HCT116 (cell line): ENCODE measurements at regions not wholly inside any gene's neighbourhood (a gene's known extent, or its start where the extent isn't known, plus 50 kb on each side); places are given as distances from the start of the nearest gene placed in this dataset.

ENCODE experiments used
- ATAC-seq: fragments of 200-7000 bp; cut with Tn5 transposase; 2 replicates; pipeline ENCODE4 v1.9.1; 2020; ENCODE audit warnings: mild to moderate bottlenecking, moderate library complexity
- BruUV-seq: library from RNA; stranded (reverse); fragments of 400-500 nt; replicated peaks from 2 replicates; lab custom pipeline; 2021; lab: Mats Ljungman, UMichigan
- CTCF ChIA-PET: fragments of 300-600 bp; sonication (Branson Sonifier 250); formaldehyde crosslinking; loops from one replicate; lab custom pipeline; 2021; ENCODE audit warnings: antibody characterized with exemption; lab: Charles Lee
- POLR2A ChIA-PET: fragments of 300-600, 350-600 bp; sonication (Branson Sonifier 250); formaldehyde crosslinking; loops from one replicate; lab custom pipeline; 2021; ENCODE audit warnings: antibody characterized with exemption; lab: Charles Lee
- RAD21 ChIA-PET, 2 experiments: fragments of 300-600 bp; sonication (Branson Sonifier 250); formaldehyde crosslinking; loops; one replicate each; lab custom pipeline; 2023; ENCODE audit warnings: low total read pairs in 2 of 2; ENCODE audit not compliant: uncharacterized antibody in 2 of 2, unreplicated experiment in 2 of 2, low non-redundant PET in 1 of 2; lab: Charles Lee
- DNase-seq: peaks from one replicate; pipeline ENCODE4 v3.0.0-alpha.2; 2010; ENCODE audit warnings: low read depth, low spot score
- H2AFZ ChIP-seq: fragments of 200-600 bp; shearing (Covaris generic), sonication (generic); 2 replicates; pipeline ENCODE4 v1.6.1; 2017; ENCODE audit warnings: low read depth, mixed run types, mixed read lengths, antibody characterized with exemption, low read length; ENCODE audit not compliant: poor library complexity, severe bottlenecking
- H3K27ac ChIP-seq: 2 replicates; pipeline ENCODE4 v1.5.1; 2012; ENCODE audit warnings: low read depth, low read length
- H3K27me3 ChIP-seq: fragments of 200-600 bp; sonication (generic); 2 replicates; pipeline ENCODE4 v1.6.1; 2016; ENCODE audit warnings: mixed run types, low read length, mixed read lengths; ENCODE audit not compliant: insufficient read depth
- H3K36me3 ChIP-seq, 2 experiments: fragments of 200-500 bp in 1 of 2; fragments of 200-600 bp in 1 of 2; sonication (Bioruptor generic) in 1 of 2; sonication (generic) in 1 of 2; 2 replicates each; pipeline versions ENCODE4 v1.5.1 to v1.6.1; 2014 to 2016; ENCODE audit warnings: low read length in 2 of 2, inconsistent platforms in 1 of 2, mixed read lengths in 1 of 2, mixed run types in 1 of 2; ENCODE audit not compliant: insufficient read depth in 2 of 2, control insufficient read depth in 1 of 2
- H3K4me1 ChIP-seq, 2 experiments: fragments of 200-600 bp in 1 of 2; sonication (generic) in 1 of 2; 2 replicates each; pipeline versions ENCODE4 v1.5.1 to v1.6.1; 2012 to 2017; ENCODE audit warnings: low read length in 2 of 2, inconsistent platforms in 1 of 2, mild to moderate bottlenecking in 1 of 2, mixed read lengths in 1 of 2, mixed run types in 1 of 2, moderate library complexity in 1 of 2; ENCODE audit not compliant: insufficient read depth in 2 of 2, control insufficient read depth in 1 of 2
- H3K4me2 ChIP-seq: fragments of 200-600 bp; sonication (generic); 2 replicates; pipeline ENCODE4 v1.6.1; 2017; ENCODE audit warnings: mixed run types, low read length, mixed read lengths
- H3K4me3 ChIP-seq, 2 experiments: fragments of 200-600 bp in 1 of 2; sonication (generic) in 1 of 2; replicated peaks in 1 of 2; 2 replicates each; pipeline ENCODE4 v1.5.1; 2011 to 2016; ENCODE audit warnings: low read length in 2 of 2, control low read depth in 1 of 2, low read depth in 1 of 2, mild to moderate bottlenecking in 1 of 2, mixed read lengths in 1 of 2, mixed run types in 1 of 2
- H3K79me2 ChIP-seq: fragments of 200-600 bp; sonication (generic); 2 replicates; pipeline ENCODE4 v1.6.1; 2017; ENCODE audit warnings: mild to moderate bottlenecking, mixed run types, low read length, moderate library complexity, mixed read lengths; ENCODE audit not compliant: insufficient read depth
- H3K9ac ChIP-seq: fragments of 200-600 bp; sonication (generic); 2 replicates; pipeline ENCODE4 v1.6.1; 2016; ENCODE audit warnings: low read length, mixed read lengths
- H3K9me2 ChIP-seq: fragments of 200-600 bp; sonication (generic), shearing (Covaris generic); 2 replicates; pipeline ENCODE4 v1.6.1; 2017; ENCODE audit warnings: mixed run types, mild to moderate bottlenecking, moderate library complexity; ENCODE audit not compliant: insufficient read depth
- H3K9me3 ChIP-seq, 2 experiments: fragments of 200-500 bp in 1 of 2; fragments of 200-600 bp in 1 of 2; sonication (Bioruptor generic) in 1 of 2; sonication (generic) in 1 of 2; 2 replicates each; pipeline ENCODE4 v1.6.1; 2014 to 2017; ENCODE audit warnings: low read length in 2 of 2, mixed read lengths in 2 of 2, inconsistent platforms in 1 of 2, low read depth in 1 of 2, mild to moderate bottlenecking in 1 of 2, mixed run types in 1 of 2, moderate library complexity in 1 of 2; ENCODE audit not compliant: control insufficient read depth in 1 of 2, insufficient read depth in 1 of 2
- H4K20me1 ChIP-seq: fragments of 200-600 bp; sonication (generic), shearing (Covaris generic); 2 replicates; pipeline ENCODE4 v1.6.1; 2017; ENCODE audit warnings: mixed run types, mild to moderate bottlenecking, moderate library complexity; ENCODE audit not compliant: insufficient read depth
- CBX3 ChIP-seq: IDR thresholded peaks from 2 replicates; pipeline ENCODE4 v1.6.1; 2012; ENCODE audit warnings: low read depth
- CEBPB ChIP-seq: IDR thresholded peaks from 2 replicates; pipeline ENCODE4 v1.6.1; 2012; ENCODE audit warnings: low read depth
- EGR1 ChIP-seq: IDR thresholded peaks from 2 replicates; pipeline ENCODE4 v1.6.1; 2012; ENCODE audit warnings: low read depth
- ELF1 ChIP-seq: IDR thresholded peaks from 2 replicates; pipeline ENCODE4 v1.6.1; 2012; ENCODE audit warnings: low read depth, borderline replicate concordance
- EZH2 ChIP-seq: fragments of 200-600 bp; sonication (generic); IDR thresholded peaks from 2 replicates; pipeline ENCODE4 v1.6.1; 2017; ENCODE audit warnings: antibody characterized with exemption, mixed run types
- FOSL1 ChIP-seq: IDR thresholded peaks from 2 replicates; pipeline ENCODE4 v1.6.1; 2012; ENCODE audit warnings: low read depth
- JUND ChIP-seq: IDR thresholded peaks from 2 replicates; pipeline ENCODE4 v1.6.1; 2012
- MAX ChIP-seq: IDR thresholded peaks from 2 replicates; pipeline ENCODE4 v1.6.1; 2012
- POLR2A ChIP-seq: IDR thresholded peaks from 2 replicates; pipeline ENCODE4 v1.7.0; 2011; ENCODE audit warnings: borderline replicate concordance; ENCODE audit not compliant: insufficient read depth, insufficient read length; ENCODE audit errors: extremely low read depth
- POLR2AphosphoS5 ChIP-seq: IDR thresholded peaks from 2 replicates; pipeline ENCODE4 v1.6.1; 2011; ENCODE audit warnings: mild to moderate bottlenecking, low read depth, low read length, moderate library complexity
- RAD21 ChIP-seq: IDR thresholded peaks from 2 replicates; pipeline ENCODE4 v1.6.1; 2012; ENCODE audit warnings: low read depth, mild to moderate bottlenecking
- SIN3A ChIP-seq: IDR thresholded peaks from 2 replicates; pipeline ENCODE4 v1.6.1; 2012; ENCODE audit warnings: low read depth
- SP1 ChIP-seq: IDR thresholded peaks from 2 replicates; pipeline ENCODE4 v1.6.1; 2012; ENCODE audit warnings: low read depth
- SRF ChIP-seq: IDR thresholded peaks from 2 replicates; pipeline ENCODE4 v1.6.1; 2012; ENCODE audit warnings: low read depth
- TCF7L2 ChIP-seq: IDR thresholded peaks from 2 replicates; pipeline ENCODE4 v1.7.0; 2011; ENCODE audit warnings: borderline replicate concordance, inconsistent platforms; ENCODE audit not compliant: insufficient read depth, insufficient read length; ENCODE audit errors: extremely low read depth
- YY1 ChIP-seq: IDR thresholded peaks from 2 replicates; pipeline ENCODE4 v1.6.1; 2011; ENCODE audit warnings: low read length, low read depth, moderate library complexity, mild to moderate bottlenecking; ENCODE audit not compliant: insufficient replicate concordance; ENCODE audit errors: extremely low read depth
- ZBTB33 ChIP-seq: IDR thresholded peaks from 2 replicates; pipeline ENCODE4 v1.6.1; 2011; ENCODE audit warnings: mild to moderate bottlenecking, low read length, moderate library complexity; ENCODE audit not compliant: insufficient replicate concordance; ENCODE audit errors: extremely low read depth
- ZFX ChIP-seq: fragments of 450-650 bp; IDR thresholded peaks from 2 replicates; pipeline ENCODE4 v1.6.1; 2017
- ZNF274 ChIP-seq: fragments of 200-500 bp; sonication (Bioruptor generic); IDR thresholded peaks from 2 replicates; pipeline ENCODE4 v1.6.1; 2014; ENCODE audit warnings: mild to moderate bottlenecking, low read depth, low read length, inconsistent platforms
- intact Hi-C: fragments of 100-400 bp; cut with micrococcal nuclease; formaldehyde crosslinking; loops from 2 replicates; pipeline ENCODE4 v1.10.0; 2022
- TF ChIP-seq, protein P1 (sequence below), 3 experiments: fragments of 200-600 bp in 1 of 3; sonication (generic) in 1 of 3; IDR thresholded peaks in 2 of 3; conservative IDR thresholded peaks in 1 of 3; 2 replicates each; pipeline ENCODE4 v1.5.1; 2012 to 2017; ENCODE audit warnings: low read depth in 2 of 3, low read length in 2 of 3, antibody characterized with exemption in 1 of 3, borderline replicate concordance in 1 of 3, control low read depth in 1 of 3, mild to moderate bottlenecking in 1 of 3, mixed read lengths in 1 of 3, mixed run types in 1 of 3, moderate library complexity in 1 of 3; ENCODE audit not compliant: insufficient read depth in 1 of 3

DNA sequence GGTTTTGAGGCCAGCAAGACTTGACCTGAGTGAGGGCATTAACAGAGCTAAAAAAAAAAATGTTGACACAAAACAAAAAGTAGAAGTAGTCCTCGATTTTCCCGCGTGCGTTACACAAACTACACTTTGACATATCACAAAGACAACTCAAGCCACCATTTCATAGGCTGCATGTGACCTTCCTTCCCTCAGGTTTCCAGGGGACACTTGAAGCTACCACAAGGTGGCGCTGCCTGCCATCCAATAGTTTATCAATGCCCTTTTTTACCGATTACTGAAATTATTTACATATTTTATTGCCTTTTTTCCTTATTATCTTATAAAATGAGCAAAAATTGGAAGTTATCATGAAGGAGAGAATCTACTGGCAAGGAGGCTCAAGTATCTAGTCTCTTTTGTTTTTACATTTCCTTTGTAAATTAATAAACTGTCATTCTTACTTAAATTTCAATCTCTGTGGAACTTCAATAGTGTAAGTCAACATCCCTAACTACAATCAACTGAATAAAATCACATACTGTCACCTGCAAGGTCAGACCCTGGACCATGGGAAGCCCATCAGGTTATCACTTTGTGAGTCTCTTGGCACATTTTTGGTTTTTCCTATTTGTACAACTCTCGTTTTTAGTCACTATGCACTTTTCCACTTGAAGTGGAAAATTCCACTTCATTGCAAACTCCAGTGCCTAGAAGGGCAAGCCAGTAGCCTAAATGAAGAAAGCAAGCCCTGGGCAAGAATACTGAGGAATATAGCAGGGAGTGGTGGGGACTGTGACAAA lies 84.6 kb upstream of the CPSF6 start:
- ATAC-seq, result peak; percentile 58
- intact Hi-C loops, result loop anchor here (5.0 to 10.0 kb wide), 5 partner anchors 130 to 932 kb away; partner anchors contain the start of gene YEATS4
- no peak overlapping the region for H3K9ac ChIP-seq
- TF ChIP-seq JUND (no peak), ZFX (no peak), TCF7L2 (no peak), ZNF274 (no peak), YY1 (peak; percentile 61), SP1 (no peak), FOSL1 (no peak), CBX3 (0 out of 2 replicates have a peak, but pooled peaks have one; percentile 25), SIN3A (no peak), MAX (peak; percentile 55; the same call in 1 of the 2 replicates), CEBPB (no peak), POLR2A (no peak), ZBTB33 (no peak), POLR2AphosphoS5 (no peak), ELF1 (no peak), RAD21 (peak; percentile 87), EZH2 (no peak), EGR1 (no peak), SRF (no peak)
- TF ChIP-seq, protein P1, sequence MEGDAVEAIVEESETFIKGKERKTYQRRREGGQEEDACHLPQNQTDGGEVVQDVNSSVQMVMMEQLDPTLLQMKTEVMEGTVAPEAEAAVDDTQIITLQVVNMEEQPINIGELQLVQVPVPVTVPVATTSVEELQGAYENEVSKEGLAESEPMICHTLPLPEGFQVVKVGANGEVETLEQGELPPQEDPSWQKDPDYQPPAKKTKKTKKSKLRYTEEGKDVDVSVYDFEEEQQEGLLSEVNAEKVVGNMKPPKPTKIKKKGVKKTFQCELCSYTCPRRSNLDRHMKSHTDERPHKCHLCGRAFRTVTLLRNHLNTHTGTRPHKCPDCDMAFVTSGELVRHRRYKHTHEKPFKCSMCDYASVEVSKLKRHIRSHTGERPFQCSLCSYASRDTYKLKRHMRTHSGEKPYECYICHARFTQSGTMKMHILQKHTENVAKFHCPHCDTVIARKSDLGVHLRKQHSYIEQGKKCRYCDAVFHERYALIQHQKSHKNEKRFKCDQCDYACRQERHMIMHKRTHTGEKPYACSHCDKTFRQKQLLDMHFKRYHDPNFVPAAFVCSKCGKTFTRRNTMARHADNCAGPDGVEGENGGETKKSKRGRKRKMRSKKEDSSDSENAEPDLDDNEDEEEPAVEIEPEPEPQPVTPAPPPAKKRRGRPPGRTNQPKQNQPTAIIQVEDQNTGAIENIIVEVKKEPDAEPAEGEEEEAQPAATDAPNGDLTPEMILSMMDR (IDR thresholded peaks at IDR 0.05 in 2 of 3, conservative IDR thresholded peaks at IDR 0.05 in 1 of 3; ENCODE audit: borderline replicate concordance in 1 of 3, insufficient read depth in 1 of 3, low read depth in 2 of 3, low read length in 2 of 3), result peak; percentile 77 to 95 (median 88); a peak in 5 of 6 replicates

More for the DNA sequence above, 84.6 kb upstream of the CPSF6 start:
- CTCF ChIA-PET, result interaction anchor here (0.7 to 1.0 kb wide), 6 partner anchors 8 to 202 kb away, joined by 3 read pairs; no protein-coding TSS in a partner anchor
- RAD21 ChIA-PET, result no interaction called here
- peak; percentile 64 for DNase-seq
- Histone ChIP-seq H2AFZ (peak overlapping the region; percentile 85), H3K4me1 (peaks cover 3 to 4% of the 10 kb centered on the region in 2 experiments; a peak in 3 of 4 replicates), H3K27ac (no peak overlapping the region), H3K9me3 (no peaks in the 10 kb centered on the region), H3K4me2 (no peak overlapping the region), H4K20me1 (no peaks in the 10 kb centered on the region), H3K27me3 (no peaks in the 10 kb centered on the region), H3K4me3 (no peak overlapping the region), H3K36me3 (no peaks in the 10 kb centered on the region), H3K79me2 (no peaks in the 10 kb centered on the region), H3K9me2 (no peaks in the 10 kb centered on the region)
- POLR2A ChIA-PET, result no interaction called here
- no TSS peak for BruUV-seq
